GM18511 (cell line): ENCODE measurements at regions not wholly inside any gene's neighbourhood (a gene's known extent, or its start where the extent isn't known, plus 50 kb on each side); places are given as distances from the start of the nearest gene placed in this dataset.

Experiments used
- ATAC-seq: cut with Tn5 transposase; IDR thresholded peaks from one replicate; pipeline ENCODE4 v1.9.1; 2021; ENCODE audit warnings: mild to moderate bottlenecking, moderate library complexity; ENCODE audit not compliant: unreplicated experiment

GRCh38 chr10:78849731-78850130, 219.0 kb upstream of the ZMIZ1 start:
- no peak for ATAC-seq

DNA sequence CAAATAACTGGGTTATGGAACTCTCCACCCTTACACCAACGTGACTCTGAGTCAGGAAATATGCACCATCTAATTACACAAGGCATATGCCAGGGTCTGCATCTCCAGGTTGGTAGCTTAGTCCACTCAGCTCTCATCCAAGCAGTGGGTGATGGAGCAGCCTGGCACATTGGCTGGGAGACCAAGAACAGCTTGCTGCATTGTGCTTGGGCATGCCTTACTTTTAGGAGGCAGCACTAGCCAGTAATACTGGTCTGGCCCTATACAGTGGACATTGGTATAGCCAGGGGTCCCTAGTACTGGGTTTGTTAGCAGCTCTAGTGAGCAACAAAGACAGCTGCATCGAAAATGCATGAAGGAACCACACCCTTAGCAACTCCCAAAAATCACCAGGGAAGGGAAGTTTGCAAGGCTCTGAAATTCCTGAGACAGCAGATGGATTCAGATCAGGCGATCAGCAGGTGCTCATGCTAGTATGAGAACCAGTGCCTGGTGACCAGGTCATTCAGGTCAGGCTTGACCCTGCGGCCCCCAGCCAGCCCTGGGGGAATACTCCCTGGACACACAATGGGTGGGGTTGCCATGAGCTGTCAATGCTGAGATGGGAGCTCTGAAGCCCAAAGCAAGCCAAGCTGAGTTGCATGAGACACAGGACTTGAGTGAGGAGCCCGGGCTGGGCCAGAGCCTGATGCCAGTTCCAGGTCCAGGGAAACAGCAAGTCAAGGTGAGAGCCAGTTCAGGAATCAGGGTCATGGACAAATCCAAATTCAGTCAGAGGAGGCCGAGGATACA, 217.9 kb upstream of the ZMIZ1 start:
- no peak for ATAC-seq

DNA sequence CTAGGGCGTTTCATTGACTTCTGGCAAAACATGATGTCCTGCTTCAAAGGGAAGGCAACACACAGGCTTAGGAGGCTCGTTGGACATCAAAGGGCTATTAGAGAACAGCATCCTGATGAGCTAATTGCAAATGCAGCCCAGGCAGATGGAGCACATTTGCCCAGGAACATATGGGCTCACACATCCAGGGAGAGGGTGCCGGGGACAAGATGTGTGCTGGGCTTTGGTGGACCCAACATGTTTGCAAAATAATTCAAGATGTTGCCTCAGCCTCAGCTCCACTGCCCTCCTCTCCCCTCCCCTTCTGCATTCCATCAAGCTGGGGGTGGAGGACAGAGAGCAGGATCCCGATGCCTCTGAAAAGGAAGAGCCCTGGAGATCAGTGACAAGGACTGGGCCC, 217.1 kb upstream of the ZMIZ1 start:
- no peak for ATAC-seq

DNA sequence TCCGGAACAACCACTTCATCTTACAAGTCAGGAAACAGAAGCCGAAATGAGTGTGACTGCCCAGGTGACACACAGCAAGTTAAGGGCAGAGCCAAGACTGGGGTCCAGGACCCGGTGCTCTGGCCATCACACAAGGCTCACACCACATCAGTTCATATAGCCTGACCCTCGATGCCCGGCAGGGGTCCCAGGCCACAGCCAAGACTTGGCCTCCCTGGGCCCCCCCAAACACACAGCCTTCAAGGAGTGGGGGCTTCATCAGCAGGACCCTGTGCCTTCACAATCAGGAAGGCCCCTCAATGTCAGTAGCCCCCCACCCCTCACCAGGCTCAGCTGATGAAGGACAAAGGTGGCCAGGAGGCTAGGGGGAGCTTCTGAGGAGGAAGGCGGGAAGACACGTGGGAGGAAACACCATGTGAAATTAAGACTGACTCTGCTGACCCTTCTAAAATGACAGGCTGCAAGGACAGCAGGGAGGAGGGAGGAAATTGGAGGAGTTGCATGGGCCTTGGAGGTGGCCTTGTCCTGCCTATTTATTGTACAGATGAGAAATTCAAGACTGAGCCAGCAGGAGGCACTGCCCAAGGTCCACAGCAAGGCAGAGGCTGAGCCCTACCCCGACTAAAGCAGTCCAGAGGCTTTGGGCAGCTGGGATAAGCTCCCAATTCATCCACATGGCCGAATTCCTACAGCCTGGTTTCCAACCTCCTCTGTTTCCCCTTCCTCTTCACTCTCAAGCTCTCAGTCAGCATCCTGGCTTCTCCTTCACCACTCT, 216.1 kb upstream of the ZMIZ1 start:
- no peak for ATAC-seq

DNA sequence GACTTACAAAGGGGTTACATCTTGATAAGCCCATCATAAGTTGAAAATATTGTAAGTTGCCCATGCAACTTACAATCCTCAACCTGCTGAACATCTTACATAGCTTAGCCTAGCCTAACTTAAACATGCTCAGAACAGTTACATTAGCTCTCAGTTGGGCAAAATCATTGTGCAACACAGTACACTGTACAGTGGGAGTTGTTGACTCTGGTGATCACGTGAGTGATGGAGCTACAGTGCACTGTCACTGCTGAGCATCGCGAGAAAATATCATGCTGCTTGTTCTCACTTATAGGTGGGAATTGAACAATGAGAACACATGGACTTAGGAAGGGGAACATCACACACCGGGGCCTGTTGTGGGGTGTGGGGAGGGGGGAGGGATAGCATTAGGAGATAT, 214.9 kb upstream of the ZMIZ1 start:
- no peak for ATAC-seq

DNA sequence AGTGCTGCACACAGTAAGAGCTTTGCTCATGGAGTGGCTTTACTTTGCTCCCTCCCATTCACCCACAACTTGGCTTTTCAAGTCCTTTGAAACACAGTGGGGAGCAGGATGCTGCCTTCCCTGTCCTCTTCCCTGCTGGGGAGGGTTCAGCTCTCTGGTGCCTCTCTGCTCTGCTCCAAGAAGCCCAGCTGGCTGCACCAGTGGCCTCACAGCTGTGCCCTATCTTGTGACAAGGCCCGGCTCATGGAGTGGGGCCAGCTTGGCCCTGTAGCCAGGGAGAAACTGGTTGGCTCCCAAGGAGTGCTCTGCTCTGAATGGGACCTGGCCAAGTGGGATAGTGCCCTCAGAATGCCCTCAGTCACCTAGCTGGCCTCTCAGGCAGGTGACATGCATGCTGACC, 212.3 kb upstream of the ZMIZ1 start:
- no peak for ATAC-seq

GRCh38 chr10:78857193-78857592, 211.6 kb upstream of the ZMIZ1 start:
- no peak for ATAC-seq

DNA sequence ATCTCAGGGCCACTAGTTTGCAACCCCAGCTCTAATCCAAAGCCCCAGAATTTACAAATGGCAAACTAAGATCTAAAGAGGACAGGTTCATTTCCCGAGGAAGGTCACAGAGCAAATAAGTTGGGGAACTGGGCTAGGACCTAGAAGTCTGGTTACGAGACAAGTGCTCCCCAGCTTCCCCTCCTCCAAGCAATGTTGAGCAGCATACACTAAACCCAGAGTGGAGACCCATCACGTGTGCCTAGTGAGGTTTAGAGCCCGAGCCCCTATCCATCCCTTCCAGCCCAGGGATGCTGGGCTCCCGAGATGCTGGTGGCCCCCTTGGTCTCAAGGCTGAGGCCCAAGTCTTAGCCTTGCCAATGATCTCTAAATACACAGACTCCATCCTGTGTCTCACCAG, 209.5 kb upstream of the ZMIZ1 start:
- ATAC-seq: no peak

- ATAC-seq: no peak
Observed at GRCh38 chr10:78859769-78860168, 209.0 kb upstream of the ZMIZ1 start.

DNA sequence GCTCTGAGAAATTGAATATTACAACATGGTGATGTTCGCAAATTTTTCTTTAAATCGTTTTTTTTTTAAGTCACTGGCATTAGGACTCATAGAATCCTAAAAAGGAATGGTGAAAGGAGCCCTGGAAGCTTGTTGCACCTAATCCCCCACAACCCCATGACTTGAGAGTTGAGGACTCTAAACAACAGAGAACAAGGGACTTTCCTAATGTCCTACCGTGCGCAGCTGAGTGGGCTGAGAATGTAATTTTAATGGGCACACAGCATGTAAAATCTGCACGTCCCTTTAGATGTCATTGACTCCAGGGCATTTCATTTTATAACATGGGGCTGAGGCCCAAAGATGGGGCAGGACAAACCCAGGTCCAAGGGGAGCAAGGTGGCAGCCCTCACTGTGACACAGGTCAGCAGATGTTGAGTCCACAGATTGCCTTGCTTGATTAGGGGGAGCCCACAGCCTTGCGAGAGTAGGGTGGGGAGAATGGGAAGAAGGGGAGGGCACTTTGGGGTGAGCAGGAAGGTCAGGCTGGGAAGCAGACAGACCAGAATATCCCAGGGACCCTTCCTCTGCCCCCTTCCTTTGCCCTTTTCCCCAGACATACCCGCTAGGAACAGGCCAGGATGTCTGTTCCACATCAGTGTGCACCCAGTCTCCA, 208.4 kb upstream of the ZMIZ1 start:
- no peak for ATAC-seq

DNA sequence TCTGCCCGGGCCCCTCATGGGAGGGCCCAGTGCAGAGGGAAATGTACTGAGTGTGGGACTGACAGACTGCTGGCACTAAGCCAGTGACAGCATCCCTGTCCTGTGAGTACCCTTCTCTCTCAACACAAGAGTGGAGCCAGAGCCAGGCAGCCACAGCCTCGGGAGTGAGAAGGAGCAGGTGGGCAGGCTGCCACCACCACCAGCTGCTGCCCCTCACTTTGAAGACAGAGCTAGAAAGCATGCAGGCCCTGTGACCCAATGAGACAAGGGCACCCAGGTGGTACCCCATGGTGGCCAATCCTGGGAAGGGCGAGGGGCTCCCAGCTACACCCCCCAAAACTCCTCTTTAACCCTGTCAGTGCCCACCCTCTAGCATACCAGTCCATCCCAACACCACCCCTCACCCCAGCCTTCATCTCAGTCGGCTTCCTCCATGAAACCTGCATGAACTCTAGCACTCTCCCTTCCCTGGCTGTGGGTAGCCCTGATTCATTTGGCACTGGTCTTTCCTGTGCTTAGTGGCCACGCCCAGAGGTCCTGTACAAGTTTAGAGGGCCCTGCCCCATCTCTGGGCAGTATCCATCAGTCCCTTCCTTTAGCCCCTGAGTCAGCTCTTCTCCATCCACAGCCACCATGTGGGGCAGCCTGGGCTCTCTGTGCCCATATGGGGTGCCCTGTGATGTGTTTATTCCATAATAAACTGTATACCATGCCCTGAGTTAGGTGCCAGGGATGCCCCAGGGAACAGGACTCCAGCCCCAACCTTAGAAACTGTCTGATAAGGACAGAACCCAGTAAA, 207.0 kb upstream of the ZMIZ1 start:
- ATAC-seq: no peak

DNA sequence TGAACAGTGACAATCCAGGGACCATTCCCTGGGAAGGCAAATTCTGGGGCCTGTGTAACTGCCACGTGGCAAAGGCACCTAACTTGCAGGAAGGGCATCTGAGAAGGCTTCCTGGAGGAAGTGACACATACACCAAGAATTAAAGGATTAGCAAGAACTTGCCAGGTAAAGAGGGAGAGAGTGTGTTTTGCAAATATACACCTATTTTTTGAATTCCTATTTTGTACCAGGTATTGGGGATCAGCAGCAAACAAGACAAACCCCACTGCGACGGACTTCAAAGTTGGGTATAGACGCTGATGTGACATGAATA, 206.5 kb upstream of the ZMIZ1 start:
- no peak for ATAC-seq

- ATAC-seq: no peak
Observed at GRCh38 chr10:78863140-78863905, 205.4 kb upstream of the ZMIZ1 start.

GRCh38 chr10:78863906-78864239, 204.9 kb upstream of the ZMIZ1 start:
- no peak for ATAC-seq

- no peak for ATAC-seq
Observed at GRCh38 chr10:78864761-78865537, 203.8 kb upstream of the ZMIZ1 start.

DNA sequence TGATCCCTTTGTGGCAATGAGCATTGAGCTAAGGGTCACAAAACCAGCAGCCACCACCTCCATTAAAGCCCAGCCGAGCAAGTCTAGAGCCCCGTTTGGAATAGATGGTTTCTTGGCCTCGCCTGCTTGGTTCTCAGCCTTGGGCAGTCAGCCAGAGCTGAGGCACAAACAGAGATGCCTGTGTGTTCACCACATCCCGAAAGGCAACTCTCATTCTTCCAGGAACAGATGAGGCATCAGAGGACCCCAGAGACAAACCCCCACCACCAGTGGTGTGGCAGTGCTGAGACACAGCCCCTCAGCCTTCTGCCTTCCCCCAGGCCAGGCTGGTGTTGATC, 203.3 kb upstream of the ZMIZ1 start:
- no peak for ATAC-seq

DNA sequence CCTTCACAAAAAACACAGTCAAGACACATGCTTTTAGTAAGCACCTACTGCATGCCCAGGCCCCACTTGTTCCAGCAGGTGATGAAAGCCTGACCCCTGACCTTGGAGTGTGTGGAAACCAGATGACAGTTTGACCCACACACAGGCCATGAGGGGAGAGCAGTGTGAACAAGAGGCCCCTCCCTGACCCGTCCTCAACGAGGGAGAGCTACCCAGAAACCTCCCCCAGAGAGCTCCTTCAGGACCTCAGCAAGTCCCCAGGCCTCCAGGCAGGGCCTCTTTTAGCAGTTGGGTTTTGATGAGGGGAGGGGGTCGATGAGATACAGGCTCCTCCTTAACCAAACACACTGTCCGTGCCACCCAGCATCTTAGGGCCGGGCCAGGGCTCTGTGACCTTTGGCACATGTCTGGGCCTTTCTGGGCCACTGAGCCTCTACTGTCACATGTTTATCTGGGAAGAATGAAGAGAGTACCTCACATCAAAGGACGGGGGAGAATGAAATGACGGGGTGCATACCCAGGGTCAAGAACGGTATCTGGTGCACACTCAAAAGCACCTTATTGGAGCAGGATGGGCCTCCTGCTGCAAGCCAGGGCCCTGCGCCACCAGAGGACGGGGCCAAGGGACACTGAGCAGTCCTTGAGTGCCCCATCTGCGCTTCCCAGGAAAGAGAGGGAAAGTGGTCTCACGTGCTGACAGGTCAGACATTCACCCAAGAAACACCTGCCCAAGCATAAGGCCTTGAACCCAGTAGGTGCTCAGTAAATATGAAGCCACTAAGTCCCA, 202.6 kb upstream of the ZMIZ1 start:
- no peak for ATAC-seq

- no peak for ATAC-seq
Observed at GRCh38 chr10:78866731-78867554, 201.8 kb upstream of the ZMIZ1 start.
